HL-60 (cell line): ENCODE measurements at regions not wholly inside any gene's neighbourhood (a gene's known extent, or its start where the extent isn't known, plus 50 kb on each side); places are given as distances from the start of the nearest gene placed in this dataset.

Experiments
- DNase-seq, 2 experiments: peaks; one replicate each; pipeline ENCODE4 v3.0.0-alpha.2; 2010 to 2020; ENCODE audit warnings: low read depth in 1 of 2, low spot score in 1 of 2
- H3K27ac ChIP-seq: fragments of 250-450 bp; sonication (Bioruptor Pico); replicated peaks from 2 replicates; pipeline ENCODE4 v1.5.1; 2020; ENCODE audit warnings: mild to moderate bottlenecking, moderate library complexity
- H3K27me3 ChIP-seq: fragments of 250-450 bp; sonication (Bioruptor Pico); 2 replicates; pipeline ENCODE4 v1.5.1; 2021; ENCODE audit warnings: mild to moderate bottlenecking, moderate library complexity; ENCODE audit not compliant: insufficient read depth, poor library complexity, severe bottlenecking
- H3K4me3 ChIP-seq: replicated peaks from 2 replicates; pipeline ENCODE4 v1.5.1; 2011; ENCODE audit warnings: mild to moderate bottlenecking, control low read depth, low read length; ENCODE audit not compliant: insufficient read depth
- GABPA ChIP-seq: IDR thresholded peaks from 2 replicates; pipeline ENCODE4 v1.6.1; 2012; ENCODE audit warnings: low read depth
- POLR2AphosphoS5 ChIP-seq: IDR thresholded peaks from 2 replicates; pipeline ENCODE4 v1.6.1; 2012; ENCODE audit warnings: low read depth
- SPI1 ChIP-seq: IDR thresholded peaks from 2 replicates; pipeline ENCODE4 v1.6.1; 2012; ENCODE audit warnings: low read depth, mild to moderate bottlenecking, borderline replicate concordance
- TF ChIP-seq, protein P1 (sequence below): IDR thresholded peaks from 2 replicates; pipeline ENCODE4 v1.6.1; 2012; ENCODE audit warnings: low read depth; ENCODE audit not compliant: insufficient replicate concordance
- TF ChIP-seq, protein P2 (sequence below): IDR thresholded peaks from one replicate; pipeline ENCODE4 v1.5.1; 2011; ENCODE audit warnings: low read length, control low read depth, inconsistent platforms; ENCODE audit not compliant: insufficient read depth

DNA sequence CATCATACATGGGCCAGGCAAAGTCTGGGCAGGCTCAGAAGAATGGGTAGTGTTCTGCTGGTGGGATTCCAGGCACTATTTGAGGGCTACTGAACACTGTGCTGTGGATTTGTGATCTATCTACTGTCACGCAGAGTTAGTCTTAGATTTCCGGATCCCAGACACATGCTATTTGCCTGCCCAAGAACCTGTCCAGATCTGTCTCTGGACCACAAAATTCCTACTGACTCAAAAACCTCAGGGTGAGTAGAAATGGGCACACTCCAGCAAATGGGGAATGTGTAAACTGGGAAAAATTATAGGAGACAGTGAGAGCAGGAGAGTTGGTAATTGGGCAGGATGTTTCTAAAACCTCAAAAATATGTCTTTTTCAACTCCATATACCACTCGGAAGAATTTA, 129.9 kb downstream of the GALC start:
- Histone ChIP-seq H3K4me3 (no peak overlapping the region), H3K27me3 (no peaks in the 10 kb centered on the region), H3K27ac (no peak overlapping the region)
- DNase-seq, result no peak
- no peak for TF ChIP-seq SPI1
- TF ChIP-seq, protein P1, sequence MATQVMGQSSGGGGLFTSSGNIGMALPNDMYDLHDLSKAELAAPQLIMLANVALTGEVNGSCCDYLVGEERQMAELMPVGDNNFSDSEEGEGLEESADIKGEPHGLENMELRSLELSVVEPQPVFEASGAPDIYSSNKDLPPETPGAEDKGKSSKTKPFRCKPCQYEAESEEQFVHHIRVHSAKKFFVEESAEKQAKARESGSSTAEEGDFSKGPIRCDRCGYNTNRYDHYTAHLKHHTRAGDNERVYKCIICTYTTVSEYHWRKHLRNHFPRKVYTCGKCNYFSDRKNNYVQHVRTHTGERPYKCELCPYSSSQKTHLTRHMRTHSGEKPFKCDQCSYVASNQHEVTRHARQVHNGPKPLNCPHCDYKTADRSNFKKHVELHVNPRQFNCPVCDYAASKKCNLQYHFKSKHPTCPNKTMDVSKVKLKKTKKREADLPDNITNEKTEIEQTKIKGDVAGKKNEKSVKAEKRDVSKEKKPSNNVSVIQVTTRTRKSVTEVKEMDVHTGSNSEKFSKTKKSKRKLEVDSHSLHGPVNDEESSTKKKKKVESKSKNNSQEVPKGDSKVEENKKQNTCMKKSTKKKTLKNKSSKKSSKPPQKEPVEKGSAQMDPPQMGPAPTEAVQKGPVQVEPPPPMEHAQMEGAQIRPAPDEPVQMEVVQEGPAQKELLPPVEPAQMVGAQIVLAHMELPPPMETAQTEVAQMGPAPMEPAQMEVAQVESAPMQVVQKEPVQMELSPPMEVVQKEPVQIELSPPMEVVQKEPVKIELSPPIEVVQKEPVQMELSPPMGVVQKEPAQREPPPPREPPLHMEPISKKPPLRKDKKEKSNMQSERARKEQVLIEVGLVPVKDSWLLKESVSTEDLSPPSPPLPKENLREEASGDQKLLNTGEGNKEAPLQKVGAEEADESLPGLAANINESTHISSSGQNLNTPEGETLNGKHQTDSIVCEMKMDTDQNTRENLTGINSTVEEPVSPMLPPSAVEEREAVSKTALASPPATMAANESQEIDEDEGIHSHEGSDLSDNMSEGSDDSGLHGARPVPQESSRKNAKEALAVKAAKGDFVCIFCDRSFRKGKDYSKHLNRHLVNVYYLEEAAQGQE, result no peak
- no peak for TF ChIP-seq POLR2AphosphoS5
- TF ChIP-seq, protein P2, sequence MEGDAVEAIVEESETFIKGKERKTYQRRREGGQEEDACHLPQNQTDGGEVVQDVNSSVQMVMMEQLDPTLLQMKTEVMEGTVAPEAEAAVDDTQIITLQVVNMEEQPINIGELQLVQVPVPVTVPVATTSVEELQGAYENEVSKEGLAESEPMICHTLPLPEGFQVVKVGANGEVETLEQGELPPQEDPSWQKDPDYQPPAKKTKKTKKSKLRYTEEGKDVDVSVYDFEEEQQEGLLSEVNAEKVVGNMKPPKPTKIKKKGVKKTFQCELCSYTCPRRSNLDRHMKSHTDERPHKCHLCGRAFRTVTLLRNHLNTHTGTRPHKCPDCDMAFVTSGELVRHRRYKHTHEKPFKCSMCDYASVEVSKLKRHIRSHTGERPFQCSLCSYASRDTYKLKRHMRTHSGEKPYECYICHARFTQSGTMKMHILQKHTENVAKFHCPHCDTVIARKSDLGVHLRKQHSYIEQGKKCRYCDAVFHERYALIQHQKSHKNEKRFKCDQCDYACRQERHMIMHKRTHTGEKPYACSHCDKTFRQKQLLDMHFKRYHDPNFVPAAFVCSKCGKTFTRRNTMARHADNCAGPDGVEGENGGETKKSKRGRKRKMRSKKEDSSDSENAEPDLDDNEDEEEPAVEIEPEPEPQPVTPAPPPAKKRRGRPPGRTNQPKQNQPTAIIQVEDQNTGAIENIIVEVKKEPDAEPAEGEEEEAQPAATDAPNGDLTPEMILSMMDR, result no peak
- no peak for TF ChIP-seq GABPA

DNA sequence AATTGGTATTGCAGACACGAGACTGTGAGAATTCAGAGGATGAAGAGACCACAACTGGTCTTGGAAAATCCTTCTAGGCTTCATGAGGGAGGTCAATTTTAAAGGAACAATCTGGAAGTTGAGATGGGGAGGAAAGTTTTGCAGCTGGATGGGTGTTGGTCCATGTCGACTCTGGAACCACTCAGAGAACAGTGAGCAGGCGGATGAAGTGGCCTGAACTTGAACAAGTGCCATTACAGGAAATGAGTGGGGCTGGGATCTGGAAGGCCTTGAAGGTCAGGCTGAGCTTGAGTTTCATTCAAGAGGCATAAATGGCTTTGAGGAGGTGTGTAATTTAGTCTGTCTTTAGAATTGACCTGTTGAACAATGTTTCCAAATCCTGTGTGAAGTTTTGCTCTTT, 140.9 kb downstream of the GALC start:
- Histone ChIP-seq H3K4me3 (no peak overlapping the region), H3K27ac (no peak overlapping the region), H3K27me3 (peaks cover 4% of the 10 kb centered on the region)
- no peak for TF ChIP-seq SPI1
- TF ChIP-seq, protein P2, result no peak
- no peak for TF ChIP-seq POLR2AphosphoS5
- TF ChIP-seq GABPA, result no peak
- TF ChIP-seq, protein P1, result no peak
- DNase-seq, result no peak

DNA sequence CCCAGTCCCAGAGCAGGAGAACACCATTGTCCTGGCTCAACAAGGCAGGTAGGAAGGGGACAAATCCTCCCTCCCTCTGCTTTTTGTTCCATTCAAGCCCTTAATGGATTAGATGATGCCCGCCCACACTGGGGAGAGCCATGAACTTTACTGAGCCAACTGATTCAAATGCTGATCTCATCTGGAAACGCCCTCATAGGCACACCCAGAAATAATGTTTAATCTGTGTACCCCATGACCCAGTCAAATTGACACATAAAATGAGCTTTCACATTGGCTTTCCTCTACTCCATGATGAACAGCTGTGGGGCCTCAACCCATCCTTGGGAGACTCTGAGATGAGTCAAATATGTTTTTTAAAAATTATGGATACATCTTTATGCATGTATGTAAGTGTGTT, 141.8 kb downstream of the GALC start:
- TF ChIP-seq, protein P1, result no peak
- no peak for TF ChIP-seq GABPA
- no peak for TF ChIP-seq POLR2AphosphoS5
- TF ChIP-seq, protein P2, result no peak
- TF ChIP-seq SPI1, result no peak
- Histone ChIP-seq H3K27ac (no peak overlapping the region), H3K4me3 (no peak overlapping the region), H3K27me3 (peaks cover 2% of the 10 kb centered on the region)
- DNase-seq, result no peak
